ENCODE measurements at regions not wholly inside any gene's neighbourhood (a gene's known extent, or its start where the extent isn't known, plus 50 kb on each side); places are given as distances from the start of the nearest gene placed in this dataset.

DNA sequence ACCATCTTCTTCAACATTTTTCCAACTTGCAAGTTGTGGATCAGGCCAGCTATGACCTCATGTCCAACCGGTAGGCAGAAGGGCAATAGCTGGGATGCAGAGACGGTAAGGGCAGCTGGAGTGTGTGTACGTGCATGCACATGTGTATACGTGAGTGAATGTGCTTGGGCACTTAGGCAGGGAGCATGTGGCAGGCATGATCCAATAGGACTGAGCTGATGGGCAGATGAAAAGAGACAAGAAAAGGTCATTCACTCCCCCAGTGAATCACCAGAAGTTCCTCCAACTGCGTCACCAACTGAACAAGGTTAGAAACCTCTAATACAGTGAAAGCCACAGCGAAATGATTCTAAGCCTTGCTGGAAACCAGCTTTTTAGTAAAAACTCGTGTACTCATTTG is 176.1 kb downstream of the FGFR2 start:
- TF ChIP-seq CTCF (IDR thresholded peaks at IDR 0.05; ENCODE audit: low read length, missing control alignments): no peak
- H3K4me3 ChIP-seq (replicated peaks; ENCODE audit: low read depth, low read length): no peak overlapping the region
- no peak for DNase-seq (ENCODE audit: low read depth)

DNA sequence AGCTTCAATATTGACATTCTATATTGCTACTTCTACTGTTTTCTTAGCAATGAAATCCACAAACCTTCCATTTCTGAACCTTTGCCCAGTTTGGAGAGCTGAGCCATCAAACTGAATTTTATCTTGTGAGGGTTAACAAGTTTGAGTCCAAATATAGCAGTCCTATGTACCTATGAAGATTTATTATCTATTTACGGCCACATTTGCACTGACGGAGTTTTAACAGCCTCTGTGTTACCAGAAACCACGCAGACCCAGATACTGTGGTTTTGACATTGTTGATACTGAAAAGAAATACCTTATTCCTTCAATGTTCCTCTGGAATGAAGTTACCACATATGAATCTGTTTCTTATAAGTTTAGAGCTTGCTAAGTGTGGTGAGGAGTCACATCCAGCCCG is 172.6 kb downstream of the FGFR2 start:
- H3K4me3 ChIP-seq (replicated peaks; ENCODE audit: low read depth, low read length): no peak overlapping the region
- DNase-seq (ENCODE audit: low read depth): no peak
- no peak for TF ChIP-seq CTCF (IDR thresholded peaks at IDR 0.05; ENCODE audit: low read length, missing control alignments)

DNA sequence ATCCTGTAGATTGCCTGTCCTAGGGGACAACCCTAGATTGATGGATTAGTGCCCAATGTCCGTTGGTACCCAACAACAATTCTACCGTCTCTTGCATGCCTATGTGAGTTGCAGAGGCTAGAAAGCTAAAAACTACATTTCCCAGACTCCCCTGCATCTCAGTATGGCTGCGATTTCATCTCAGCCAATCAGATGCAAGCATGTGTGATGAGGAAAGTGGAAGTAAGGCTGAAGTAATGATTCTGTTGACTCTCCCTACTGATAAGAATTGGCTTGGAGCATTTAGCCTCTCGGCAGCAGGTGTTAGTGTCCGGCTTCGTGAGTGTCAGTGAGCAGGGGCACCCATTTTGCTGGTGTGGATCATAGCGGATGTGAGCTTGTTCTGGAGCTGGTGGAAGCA is 171.9 kb downstream of the FGFR2 start:
- no peak overlapping the region for H3K4me3 ChIP-seq (replicated peaks; ENCODE audit: low read depth, low read length)
- DNase-seq (ENCODE audit: low read depth): no peak
- no peak for TF ChIP-seq CTCF (IDR thresholded peaks at IDR 0.05; ENCODE audit: low read length, missing control alignments)
